ENCODE measurements at regions not wholly inside any gene's neighbourhood (a gene's known extent, or its start where the extent isn't known, plus 50 kb on each side); places are given as distances from the start of the nearest gene placed in this dataset.

DNA sequence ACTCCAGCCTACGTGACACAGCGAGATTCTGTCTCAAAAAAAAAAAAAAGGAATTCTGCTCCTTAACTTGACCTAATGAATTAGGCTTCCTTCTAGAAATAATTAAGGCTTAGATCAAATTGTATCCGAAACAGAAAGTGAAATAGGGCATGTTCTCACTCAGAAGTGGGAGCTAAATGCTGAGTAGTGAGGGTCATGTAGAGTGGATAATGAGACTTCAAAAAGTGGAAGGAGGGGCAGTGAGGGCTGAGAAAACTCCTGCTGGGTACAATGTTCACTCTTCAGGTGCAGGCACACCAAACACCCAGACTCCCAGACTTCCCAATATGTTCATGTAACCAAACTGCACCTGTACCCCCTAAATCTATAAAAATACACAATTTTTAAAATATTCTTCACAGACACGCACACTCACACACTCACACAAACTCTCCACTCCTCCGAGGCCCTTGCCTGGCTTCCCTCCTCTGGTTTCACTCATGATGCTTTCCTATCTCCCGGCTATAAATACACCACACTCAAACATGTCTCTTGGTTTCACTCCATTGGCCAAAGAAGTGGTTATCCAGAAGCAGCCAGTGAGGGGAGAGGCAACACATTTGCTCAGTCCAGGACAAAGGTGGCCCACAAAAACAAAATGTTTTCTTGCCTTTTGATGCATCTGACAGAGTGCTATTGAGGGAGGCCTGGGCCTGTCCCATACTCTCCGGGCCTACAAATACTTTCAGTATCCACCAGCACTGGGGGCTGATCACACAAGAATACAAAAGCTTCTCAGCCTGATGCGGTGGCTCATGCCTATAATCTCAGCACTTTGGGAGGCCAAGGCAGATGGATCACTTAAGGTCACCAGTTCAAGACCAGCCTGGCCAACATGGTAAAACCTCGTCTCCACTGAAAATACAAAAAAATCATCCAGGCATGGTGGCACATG is 249.2 kb downstream of the TOMM20 start:
- 84% methylated on average over 6 of the region's 9 CpGs for WGBS (ENCODE audit: insufficient coverage)
- no peaks in the 10 kb centered on the region for H3K27me3 ChIP-seq (ENCODE audit: control insufficient read depth, insufficient read depth, low read length)
- no peaks in the 10 kb centered on the region for H3K36me3 ChIP-seq (ENCODE audit: control insufficient read depth, insufficient read depth, low read length)
- H3K9me3 ChIP-seq (ENCODE audit: control insufficient read depth, insufficient read depth, low read length), result no peaks in the 10 kb centered on the region
- DNase-seq (ENCODE audit: low read depth in 4 of 6, low spot score in 6 of 6), result no peak
- no peaks in the 10 kb centered on the region for H3K4me1 ChIP-seq (ENCODE audit: control insufficient read depth, insufficient read depth, low read length)
- no peak overlapping the region for H3K4me3 ChIP-seq (ENCODE audit: low read depth, low read length)
- H3K27ac ChIP-seq (ENCODE audit: low read depth, low read length), result no peak overlapping the region

DNA sequence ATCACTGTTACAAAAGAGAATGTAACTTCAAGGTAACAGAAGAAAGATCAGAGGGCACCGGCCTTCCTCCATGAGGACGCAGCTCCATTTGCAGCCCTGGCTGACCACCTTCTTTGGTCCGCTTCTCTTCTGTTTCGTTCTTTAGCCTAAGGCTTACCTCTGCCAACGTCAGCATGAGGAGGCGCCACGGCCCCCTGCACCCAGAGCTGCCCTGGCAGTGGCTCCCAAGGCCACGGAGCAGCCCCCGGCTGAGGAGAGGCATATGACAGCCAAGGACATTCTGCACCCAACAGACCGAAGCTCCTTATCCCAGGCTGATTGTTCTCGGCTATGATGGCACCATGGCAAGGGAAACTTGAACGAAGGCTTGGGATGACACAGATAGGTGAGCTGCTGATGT is 250.3 kb downstream of the TOMM20 start:
- DNase-seq (ENCODE audit: low read depth in 4 of 6, low spot score in 6 of 6), result no peak
- no peaks in the 10 kb centered on the region for H3K27me3 ChIP-seq (ENCODE audit: control insufficient read depth, insufficient read depth, low read length)
- no peaks in the 10 kb centered on the region for H3K9me3 ChIP-seq (ENCODE audit: control insufficient read depth, insufficient read depth, low read length)
- H3K27ac ChIP-seq (ENCODE audit: low read depth, low read length), result no peak overlapping the region
- WGBS (ENCODE audit: insufficient coverage), result 88% methylated on average over 11 of the region's 12 CpGs
- no peaks in the 10 kb centered on the region for H3K36me3 ChIP-seq (ENCODE audit: control insufficient read depth, insufficient read depth, low read length)
- no peaks in the 10 kb centered on the region for H3K4me1 ChIP-seq (ENCODE audit: control insufficient read depth, insufficient read depth, low read length)
- no peak overlapping the region for H3K4me3 ChIP-seq (ENCODE audit: low read depth, low read length)

DNA sequence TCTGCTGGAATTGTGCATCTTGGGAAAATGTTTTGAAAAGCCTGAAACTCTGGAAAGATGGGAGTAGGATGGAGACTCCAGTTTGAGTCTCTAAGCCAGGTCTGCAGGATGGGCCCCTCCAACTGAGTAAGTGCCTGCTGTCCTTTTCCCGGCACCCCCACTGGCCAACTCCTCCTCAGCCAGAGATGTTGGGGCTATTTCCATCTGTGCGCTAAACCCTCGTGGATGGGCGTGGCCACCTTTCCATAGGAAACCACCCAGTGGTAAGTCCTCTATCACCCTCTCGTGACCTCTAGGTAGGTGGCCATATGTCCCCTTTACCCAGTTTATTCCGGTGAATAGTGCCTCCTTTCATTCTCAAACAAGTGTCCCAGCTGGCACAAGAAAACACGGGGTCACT is 250.9 kb downstream of the TOMM20 start:
- Histone ChIP-seq H3K27ac (ENCODE audit: low read depth, low read length) (no peak overlapping the region), H3K4me3 (ENCODE audit: low read depth, low read length) (no peak overlapping the region), H3K9me3 (ENCODE audit: control insufficient read depth, insufficient read depth, low read length) (no peaks in the 10 kb centered on the region), H3K27me3 (ENCODE audit: control insufficient read depth, insufficient read depth, low read length) (no peaks in the 10 kb centered on the region), H3K4me1 (ENCODE audit: control insufficient read depth, insufficient read depth, low read length) (no peaks in the 10 kb centered on the region), H3K36me3 (ENCODE audit: control insufficient read depth, insufficient read depth, low read length) (no peaks in the 10 kb centered on the region)
- 88% methylated on average over 7 of the region's 7 CpGs for WGBS (ENCODE audit: insufficient coverage)
- DNase-seq (ENCODE audit: low read depth in 4 of 6, low spot score in 6 of 6), result no peak

DNA sequence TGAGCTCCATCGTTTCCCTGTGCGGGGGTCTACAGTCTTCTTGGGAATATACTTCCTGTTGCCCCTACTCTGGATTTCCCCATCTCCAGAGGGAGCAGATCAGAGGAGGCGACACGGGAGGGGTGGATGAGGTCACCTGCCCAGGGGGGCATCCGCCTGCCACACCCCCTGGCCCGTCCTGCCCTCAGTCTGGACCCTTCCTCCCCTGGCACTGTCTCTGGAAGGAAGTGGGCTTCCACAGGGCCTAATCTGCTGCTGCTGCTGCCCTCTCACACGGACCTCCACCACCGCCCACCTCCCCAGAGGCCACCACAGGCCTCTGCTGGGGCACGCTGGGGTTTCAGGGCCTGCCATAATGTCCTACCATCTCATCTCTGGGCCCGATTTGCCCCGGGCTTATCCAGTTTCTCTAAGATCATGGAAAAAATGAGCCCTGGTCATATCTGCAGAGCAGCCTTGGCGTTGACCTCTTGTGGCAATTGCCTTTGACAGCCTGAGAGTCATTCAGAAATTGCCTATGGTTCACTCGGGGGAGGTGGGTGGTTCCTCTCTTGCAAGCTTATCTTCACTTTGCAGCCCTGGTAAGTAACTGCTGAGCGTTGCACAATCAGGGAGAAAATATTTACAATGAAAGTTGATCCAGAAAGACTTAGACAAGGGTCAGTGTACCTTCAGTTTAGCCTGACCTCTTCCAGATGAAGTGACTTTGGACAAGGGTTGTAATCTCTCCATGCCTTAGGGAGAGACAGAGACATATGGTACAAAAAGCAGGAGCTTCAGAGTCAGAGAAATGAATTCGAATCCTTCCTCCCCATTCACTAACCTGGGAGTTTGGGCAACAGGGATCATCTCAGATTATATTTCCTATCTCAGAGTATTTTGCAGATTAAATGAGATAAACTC is 252.4 kb downstream of the TOMM20 start:
- Histone ChIP-seq H3K9me3 (ENCODE audit: control insufficient read depth, insufficient read depth, low read length) (no peaks in the 10 kb centered on the region), H3K27ac (ENCODE audit: low read depth, low read length) (no peak overlapping the region), H3K4me3 (ENCODE audit: low read depth, low read length) (no peak overlapping the region), H3K4me1 (ENCODE audit: control insufficient read depth, insufficient read depth, low read length) (no peaks in the 10 kb centered on the region), H3K36me3 (ENCODE audit: control insufficient read depth, insufficient read depth, low read length) (no peaks in the 10 kb centered on the region), H3K27me3 (ENCODE audit: control insufficient read depth, insufficient read depth, low read length) (no peaks in the 10 kb centered on the region)
- DNase-seq (ENCODE audit: low read depth in 4 of 6, low spot score in 6 of 6), result no peak
- 92% methylated on average over 13 of the region's 15 CpGs for WGBS (ENCODE audit: insufficient coverage)

DNA sequence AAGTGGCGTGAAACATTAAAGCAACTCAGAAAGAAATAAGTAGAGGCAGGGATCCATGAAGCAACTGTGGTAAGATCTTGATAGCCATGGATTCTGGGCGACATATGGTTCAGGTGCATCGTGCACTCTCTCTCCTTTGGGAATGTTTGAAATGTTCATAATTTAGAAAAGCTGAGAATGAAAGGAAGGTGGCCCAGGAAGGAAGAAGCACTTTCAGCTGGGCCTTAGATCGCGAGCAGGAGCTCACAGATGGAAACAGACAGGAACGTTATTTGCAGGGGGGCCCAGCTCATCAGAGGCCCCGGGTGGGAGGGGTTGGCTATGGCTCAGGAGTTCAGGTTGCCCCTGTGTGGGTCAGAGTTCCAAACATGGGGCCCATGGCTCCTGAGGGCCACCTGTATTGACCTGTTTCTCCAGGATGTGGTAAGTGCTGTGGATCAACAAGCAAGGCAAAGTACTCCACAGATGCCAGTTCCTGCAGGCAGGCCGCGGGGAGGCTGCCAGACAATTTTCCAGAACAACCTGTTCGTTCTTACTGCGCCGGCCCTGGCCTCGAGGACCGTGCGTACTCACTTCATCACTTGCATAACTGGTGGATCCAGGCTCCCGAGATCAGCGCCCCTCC is 253.2 kb downstream of the TOMM20 start:
- H3K9me3 ChIP-seq (ENCODE audit: control insufficient read depth, insufficient read depth, low read length), result no peaks in the 10 kb centered on the region
- no peaks in the 10 kb centered on the region for H3K36me3 ChIP-seq (ENCODE audit: control insufficient read depth, insufficient read depth, low read length)
- H3K4me3 ChIP-seq (ENCODE audit: low read depth, low read length), result no peak overlapping the region
- H3K4me1 ChIP-seq (ENCODE audit: control insufficient read depth, insufficient read depth, low read length), result no peaks in the 10 kb centered on the region
- DNase-seq (ENCODE audit: low read depth in 4 of 6, low spot score in 6 of 6), result no peak
- no peak overlapping the region for H3K27ac ChIP-seq (ENCODE audit: low read depth, low read length)
- WGBS (ENCODE audit: insufficient coverage), result 94% methylated on average over 17 of the region's 17 CpGs
- H3K27me3 ChIP-seq (ENCODE audit: control insufficient read depth, insufficient read depth, low read length), result no peaks in the 10 kb centered on the region

DNA sequence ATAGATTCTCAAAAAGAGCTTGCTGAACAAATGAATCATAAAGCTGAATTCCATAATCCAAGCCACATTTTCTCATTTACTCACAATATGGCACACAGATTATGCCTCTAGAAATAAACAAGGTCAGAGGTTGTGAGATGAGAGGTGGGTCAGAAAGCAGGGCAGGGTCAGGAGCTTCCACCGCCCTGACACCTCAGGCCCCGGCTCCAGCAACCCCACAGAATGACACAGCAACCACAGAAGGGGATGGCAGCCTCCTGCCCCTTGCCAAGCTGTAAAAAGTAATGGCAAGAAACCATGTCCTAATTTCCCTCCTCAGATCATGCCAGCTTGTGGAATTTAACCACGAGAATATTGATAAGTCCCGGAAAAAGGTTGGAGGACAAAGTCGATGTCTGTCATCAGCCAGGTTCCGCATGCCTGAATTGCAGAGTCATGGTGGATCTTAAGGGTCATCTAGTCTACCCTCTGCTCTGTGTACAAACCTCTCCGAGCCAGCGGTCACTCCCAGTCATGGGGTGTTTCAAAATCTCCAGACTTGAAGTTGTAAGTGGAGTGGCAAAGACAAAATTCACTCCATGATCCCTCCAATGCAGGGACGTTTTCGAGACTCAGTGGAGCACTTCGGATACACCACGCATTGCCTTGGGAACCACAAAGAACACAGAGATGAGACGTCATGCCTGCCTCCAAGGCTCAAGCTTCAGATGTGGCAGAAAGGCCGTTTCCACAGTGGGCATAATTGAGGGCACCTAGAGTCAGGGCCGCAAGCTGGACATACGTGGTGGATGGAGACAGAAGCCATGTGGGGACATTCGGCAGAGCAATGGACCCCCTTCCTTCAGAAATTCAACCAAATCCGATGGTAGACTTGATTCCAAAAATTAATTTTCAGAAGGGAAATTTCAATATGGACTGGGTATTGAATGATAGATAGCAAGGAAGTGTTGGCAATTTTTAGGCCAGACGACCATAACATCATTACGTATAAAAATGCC is 254.0 kb downstream of the TOMM20 start:
- no peak overlapping the region for H3K4me3 ChIP-seq (ENCODE audit: low read depth, low read length)
- no peaks in the 10 kb centered on the region for H3K27me3 ChIP-seq (ENCODE audit: control insufficient read depth, insufficient read depth, low read length)
- H3K9me3 ChIP-seq (ENCODE audit: control insufficient read depth, insufficient read depth, low read length), result no peaks in the 10 kb centered on the region
- no peaks in the 10 kb centered on the region for H3K36me3 ChIP-seq (ENCODE audit: control insufficient read depth, insufficient read depth, low read length)
- no peaks in the 10 kb centered on the region for H3K4me1 ChIP-seq (ENCODE audit: control insufficient read depth, insufficient read depth, low read length)
- H3K27ac ChIP-seq (ENCODE audit: low read depth, low read length), result no peak overlapping the region
- DNase-seq (ENCODE audit: low read depth in 4 of 6, low spot score in 6 of 6), result no peak
- WGBS (ENCODE audit: insufficient coverage), result 90% methylated on average over 14 of the region's 20 CpGs

DNA sequence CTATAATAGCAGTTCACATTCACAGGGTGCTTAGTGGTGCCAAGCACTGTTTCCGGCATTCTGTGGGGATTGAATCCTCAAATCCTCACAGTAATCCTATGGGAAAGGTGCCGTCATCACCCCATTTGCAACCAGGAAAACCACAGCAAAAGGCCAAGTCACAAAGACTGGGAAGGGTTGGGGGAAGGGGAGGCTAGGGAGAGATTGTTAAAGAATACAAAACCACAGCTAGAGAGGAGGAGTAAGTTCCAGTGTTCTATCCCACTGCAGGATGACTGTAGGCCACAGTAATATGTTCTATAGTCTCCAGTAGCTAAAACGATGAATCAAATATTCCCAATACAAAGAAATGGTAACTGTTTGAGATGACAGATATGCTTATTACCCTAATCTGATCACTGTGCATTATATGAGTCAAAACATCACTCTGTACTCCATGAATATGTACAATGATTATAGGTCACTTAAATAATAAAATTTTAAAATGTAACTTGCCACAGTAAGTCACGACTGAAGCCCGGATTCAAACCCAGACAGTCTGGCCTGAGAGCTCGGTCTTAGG is 256.8 kb downstream of the TOMM20 start:
- Histone ChIP-seq H3K4me1 (ENCODE audit: control insufficient read depth, insufficient read depth, low read length) (no peaks in the 10 kb centered on the region), H3K9me3 (ENCODE audit: control insufficient read depth, insufficient read depth, low read length) (no peaks in the 10 kb centered on the region), H3K27ac (ENCODE audit: low read depth, low read length) (no peak overlapping the region), H3K4me3 (ENCODE audit: low read depth, low read length) (no peak overlapping the region), H3K27me3 (ENCODE audit: control insufficient read depth, insufficient read depth, low read length) (no peaks in the 10 kb centered on the region), H3K36me3 (ENCODE audit: control insufficient read depth, insufficient read depth, low read length) (no peaks in the 10 kb centered on the region)
- 100% methylated on average over 3 of the region's 6 CpGs for WGBS (ENCODE audit: insufficient coverage)
- no peak for DNase-seq (ENCODE audit: low read depth in 4 of 6, low spot score in 6 of 6)

DNA sequence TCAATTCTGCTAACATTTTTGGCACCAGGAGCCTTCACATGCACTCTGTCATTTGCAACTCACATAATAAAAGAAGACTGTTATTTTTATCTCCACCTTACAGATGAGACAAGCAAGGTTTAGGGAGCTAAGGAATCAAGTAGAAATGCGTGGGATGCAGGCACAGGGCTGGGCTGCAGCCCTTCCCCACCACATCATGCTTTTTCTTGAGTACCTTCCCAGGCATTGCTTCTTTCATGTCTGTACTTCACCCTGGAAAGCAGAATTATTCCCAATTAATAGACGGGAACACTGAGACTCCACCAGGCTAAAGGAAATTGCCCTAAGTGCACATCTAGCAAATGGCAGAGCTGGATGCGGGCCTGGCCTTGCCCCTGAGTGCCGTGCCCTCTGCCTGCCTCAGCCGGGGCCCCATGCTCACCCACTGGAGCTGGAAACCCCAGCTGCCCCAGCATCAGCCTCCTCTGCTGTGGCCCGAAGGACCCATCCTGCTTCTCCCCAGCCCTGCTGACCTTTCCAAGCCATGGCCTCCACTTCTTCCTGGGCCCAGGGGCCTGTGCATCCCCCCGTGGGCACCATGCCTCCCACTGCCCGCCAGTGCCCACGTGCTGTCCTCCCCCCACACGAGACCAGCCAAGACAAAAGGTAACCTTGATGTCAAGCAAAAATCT is 257.5 kb downstream of the TOMM20 start:
- Histone ChIP-seq H3K27ac (ENCODE audit: low read depth, low read length) (no peak overlapping the region), H3K36me3 (ENCODE audit: control insufficient read depth, insufficient read depth, low read length) (no peaks in the 10 kb centered on the region), H3K9me3 (ENCODE audit: control insufficient read depth, insufficient read depth, low read length) (no peaks in the 10 kb centered on the region), H3K4me1 (ENCODE audit: control insufficient read depth, insufficient read depth, low read length) (no peaks in the 10 kb centered on the region), H3K4me3 (ENCODE audit: low read depth, low read length) (no peak overlapping the region), H3K27me3 (ENCODE audit: control insufficient read depth, insufficient read depth, low read length) (no peaks in the 10 kb centered on the region)
- WGBS (ENCODE audit: insufficient coverage), result 84% methylated on average over 9 of the region's 10 CpGs
- no peak for DNase-seq (ENCODE audit: low read depth in 4 of 6, low spot score in 6 of 6)

All from spinal cord (tissue), 9 donors.